SIG-M5 treated with dmso at 0.1 percent for 504 hours (cell line): ENCODE measurements at regions not wholly inside any gene's neighbourhood (a gene's known extent, or its start where the extent isn't known, plus 50 kb on each side); places are given as distances from the start of the nearest gene placed in this dataset.
"Not testable (repeated sequence)": the region's sequence is repeated elsewhere in the genome, so short reads cannot be mapped to it uniquely, and the experiment has no call there.

ENCODE experiments used
- DNase-seq: peaks from one replicate; lab custom pipeline; 2025; ENCODE audit not compliant: unreplicated experiment; lab: John Stamatoyannopoulos, UW

- no peak for DNase-seq
These were observed 529.5 kb downstream of the NTRK3 start for GRCh38 chr15:87727073-87727472.

- DNase-seq, result no peak
These were observed 532.2 kb downstream of the NTRK3 start for GRCh38 chr15:87724330-87724729.

GRCh38 chr15:87722941-87723691, 533.4 kb downstream of the NTRK3 start:
- DNase-seq, result no peak

- no peak for DNase-seq
These were observed 536.3 kb downstream of the NTRK3 start for GRCh38 chr15:87720235-87720634.

DNA sequence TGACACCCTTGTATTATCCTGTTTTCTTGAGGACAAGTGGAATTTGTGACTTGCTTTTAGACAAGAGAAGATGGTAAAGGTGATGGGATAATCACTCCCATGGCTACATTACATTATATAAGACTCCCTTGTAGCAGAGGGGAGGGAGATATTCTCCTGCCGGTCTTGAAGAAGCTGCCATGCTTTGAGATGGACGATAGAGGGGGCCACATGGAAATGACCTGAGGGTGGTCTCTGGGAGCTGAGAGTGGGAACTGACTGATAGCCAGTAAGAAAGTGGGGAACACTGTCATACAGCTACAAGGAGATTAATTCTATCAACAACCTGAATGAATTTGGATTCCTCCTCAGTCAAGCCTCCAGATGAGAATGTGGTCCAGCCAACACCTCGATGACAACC, 540.1 kb downstream of the NTRK3 start:
- no peak for DNase-seq

DNA sequence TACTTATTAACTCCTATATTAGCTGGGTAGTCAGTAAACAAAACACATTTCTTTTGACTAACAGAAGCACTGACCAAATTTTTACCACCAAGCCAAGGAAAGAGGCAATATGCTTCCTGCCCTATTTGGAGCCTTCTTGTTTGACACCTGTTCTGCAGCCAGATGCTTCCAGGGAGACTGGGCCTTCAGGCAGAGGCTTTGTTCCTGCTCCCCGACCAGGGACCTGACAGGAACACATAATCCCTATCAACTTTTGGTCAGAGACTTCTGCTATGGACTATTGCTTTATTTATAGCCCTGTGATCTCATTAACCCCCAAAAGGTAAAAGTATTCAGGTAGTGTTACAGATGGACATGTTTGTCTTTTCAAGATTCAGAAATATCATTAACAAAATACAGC, 541.3 kb downstream of the NTRK3 start:
- DNase-seq, result no peak

DNA sequence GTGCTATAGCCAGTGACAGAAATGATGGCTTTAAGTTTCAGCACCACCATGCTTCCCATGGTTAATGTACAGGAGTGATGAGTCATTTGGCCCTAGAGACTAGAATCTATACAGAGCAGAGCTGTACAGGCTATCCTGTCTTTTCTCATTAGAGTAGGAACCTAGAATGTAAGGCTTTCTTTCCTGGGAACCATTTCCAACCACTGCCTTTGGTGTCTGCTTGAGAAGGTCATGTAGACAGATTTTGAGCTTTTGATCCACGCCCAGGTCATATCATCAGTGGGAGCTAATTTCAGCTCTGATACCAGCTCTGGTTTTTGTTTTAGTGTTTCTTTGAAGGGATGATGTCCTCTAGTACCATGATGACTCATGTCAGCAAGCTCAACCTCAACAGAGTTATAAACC, 543.1 kb downstream of the NTRK3 start:
- DNase-seq, result no peak

- DNase-seq, result no peak
These were observed 544.3 kb downstream of the NTRK3 start for GRCh38 chr15:87712211-87712610.

DNA sequence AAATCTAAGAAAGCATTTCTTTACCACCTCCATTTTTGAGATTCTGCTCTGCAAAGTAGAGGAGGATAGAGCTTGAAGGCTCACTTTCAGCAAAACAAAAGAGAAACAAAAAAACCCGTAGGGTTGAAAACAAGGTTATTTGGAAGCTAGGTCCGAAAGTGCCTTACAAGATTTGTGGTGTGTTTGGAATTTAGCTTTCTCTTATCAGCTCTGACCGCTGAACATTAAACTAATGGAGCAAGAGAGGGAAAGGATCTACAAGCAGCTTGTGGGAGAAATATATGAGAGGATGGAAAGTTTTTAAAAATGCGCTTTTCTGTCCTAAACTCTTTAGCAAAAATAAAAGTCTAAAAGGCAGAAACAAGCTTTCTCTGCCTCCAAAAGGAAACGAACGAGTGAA, 545.5 kb downstream of the NTRK3 start:
- DNase-seq, result no peak

- DNase-seq, result no peak
These were observed 546.1 kb downstream of the NTRK3 start for GRCh38 chr15:87710406-87710805.

DNA sequence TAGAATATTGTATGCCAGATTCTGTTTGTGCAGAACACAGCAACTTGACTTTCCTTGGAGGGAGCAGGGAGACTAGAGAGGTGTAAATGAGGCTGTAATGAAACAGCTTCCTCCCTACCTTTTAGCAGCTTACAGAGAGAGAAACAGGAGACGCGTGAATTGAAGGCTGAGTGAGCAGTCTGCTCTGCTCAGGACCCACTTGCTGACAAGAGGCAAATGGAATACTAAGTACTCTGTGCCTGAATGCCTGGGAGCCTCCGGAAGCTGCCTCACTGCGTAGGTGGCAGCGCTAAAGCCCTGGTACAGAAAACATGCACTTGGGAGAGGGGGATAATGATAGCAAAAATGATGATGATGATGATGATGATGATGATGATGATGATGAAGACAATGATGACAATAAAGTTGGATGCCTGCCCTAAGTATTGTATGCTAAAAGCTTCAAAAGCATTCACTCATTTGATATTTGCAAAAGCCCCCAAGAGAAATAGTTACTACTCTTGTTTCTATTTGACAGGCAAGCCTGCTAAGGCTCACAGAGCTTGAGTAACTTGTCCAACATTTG, 548.9 kb downstream of the NTRK3 start:
- no peak for DNase-seq

GRCh38 chr15:87707071-87707470, 549.5 kb downstream of the NTRK3 start:
- DNase-seq, result no peak

GRCh38 chr15:87706001-87706400, 550.5 kb downstream of the NTRK3 start:
- no peak for DNase-seq

DNA sequence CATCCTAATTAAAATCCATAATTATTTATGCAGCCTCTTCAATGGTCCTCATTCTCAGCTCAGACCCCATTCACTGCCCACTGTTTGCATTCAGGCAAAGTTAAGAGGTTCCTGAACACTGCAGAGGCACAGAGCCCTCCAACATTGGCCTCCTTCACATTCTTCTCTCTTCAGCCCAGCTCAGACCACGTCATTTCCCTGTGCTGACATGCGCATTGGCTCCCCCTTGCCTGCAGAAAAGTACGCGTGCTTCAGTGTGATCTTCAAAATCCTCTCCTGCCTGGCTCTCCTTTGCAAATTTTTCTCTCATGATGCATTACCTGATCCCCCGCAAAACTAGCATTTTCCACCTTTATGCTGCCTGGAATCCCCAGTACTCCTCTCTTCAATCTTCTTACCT, 552.3 kb downstream of the NTRK3 start:
- DNase-seq, result no peak

GRCh38 chr15:87703327-87704111, 553.0 kb downstream of the NTRK3 start:
- no peak for DNase-seq

- DNase-seq, result no peak
These were observed 554.3 kb downstream of the NTRK3 start for GRCh38 chr15:87702270-87702669.

DNA sequence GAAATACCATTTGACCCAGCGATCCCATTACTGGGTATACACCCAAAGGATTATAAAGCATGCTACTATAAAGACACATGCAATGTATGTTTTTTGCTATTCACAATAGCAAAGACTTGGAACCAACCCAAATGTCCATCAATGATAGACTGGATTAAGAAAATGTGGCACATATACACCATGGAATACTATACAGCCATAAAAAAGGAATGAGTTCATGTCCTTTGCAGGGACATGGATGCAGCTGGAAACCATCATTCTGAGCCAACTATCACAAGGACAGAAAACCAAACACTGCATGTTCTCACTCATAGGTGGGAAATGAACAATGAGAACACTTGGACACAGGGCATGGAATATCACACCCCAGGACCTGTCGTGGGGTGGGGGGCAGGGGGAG, 558.1 kb downstream of the NTRK3 start:
- not testable (repeated sequence) for DNase-seq

GRCh38 chr15:87689716-87690115, 566.8 kb downstream of the NTRK3 start:
- DNase-seq, result no peak

DNA sequence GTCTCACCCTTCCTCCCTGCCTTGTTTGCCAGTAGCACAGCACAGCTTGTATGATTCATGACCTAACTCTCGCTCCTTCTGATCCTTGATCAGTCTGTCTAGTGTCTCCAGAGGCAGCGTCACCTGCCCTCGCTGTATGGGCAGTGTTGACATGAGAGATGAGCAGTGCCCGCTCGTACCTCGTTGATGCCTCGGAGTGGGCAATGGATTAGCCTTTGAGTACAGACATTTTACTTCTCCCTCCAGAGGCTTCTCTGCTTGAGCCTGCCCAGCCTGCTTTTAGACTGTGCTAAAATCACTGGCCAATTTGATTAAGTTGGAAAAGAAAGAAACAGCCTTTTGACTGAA, 569.0 kb downstream of the NTRK3 start:
- DNase-seq, result no peak

GRCh38 chr15:87686841-87687522, 569.6 kb downstream of the NTRK3 start:
- DNase-seq, result no peak

GRCh38 chr15:87686339-87686738, 570.2 kb downstream of the NTRK3 start:
- DNase-seq, result no peak

DNA sequence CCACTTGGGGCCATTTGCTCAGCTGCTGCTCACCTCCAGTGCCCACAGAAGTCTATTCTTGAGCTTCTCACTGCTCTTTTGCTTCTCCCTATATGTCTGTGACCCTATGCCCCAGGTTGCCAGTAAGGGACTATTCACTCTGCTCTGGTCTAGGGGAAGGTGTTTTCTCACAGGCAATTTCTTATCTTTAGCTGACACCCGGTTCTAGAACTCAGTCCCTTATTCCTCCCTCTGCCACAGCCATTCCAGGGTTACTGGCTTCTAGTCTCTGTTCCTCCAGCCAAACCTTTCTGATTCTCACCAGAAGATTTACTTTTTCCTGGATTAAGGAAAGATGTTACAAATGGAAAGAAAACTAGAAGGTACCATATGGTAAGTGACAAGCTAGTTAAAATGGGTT, 574.0 kb downstream of the NTRK3 start:
- DNase-seq, result no peak
